Caco-2 (cell line): ENCODE measurements at regions not wholly inside any gene's neighbourhood (a gene's known extent, or its start where the extent isn't known, plus 50 kb on each side); places are given as distances from the start of the nearest gene placed in this dataset.

Experiments
- BruUV-seq: library from RNA; stranded (reverse); fragments of 400-500 nt; replicated peaks from 2 replicates; lab custom pipeline; 2021; lab: Mats Ljungman, UMichigan
- CTCF ChIA-PET: fragments of 300-600 bp; sonication (Branson Sonifier 250); formaldehyde crosslinking; loops from one replicate; lab custom pipeline; 2022; ENCODE audit warnings: antibody characterized with exemption; lab: Charles Lee
- POLR2A ChIA-PET: fragments of 300-600 bp; sonication (Branson Sonifier 250); formaldehyde crosslinking; loops from one replicate; lab custom pipeline; 2022; ENCODE audit warnings: antibody characterized with exemption; lab: Charles Lee
- DNase-seq, 2 experiments: peaks; one replicate each; pipeline versions ENCODE4 v3.0.0 to v3.0.0-alpha.2; 2020 to 2022
- H3K27me3 ChIP-seq: replicated peaks from 2 replicates; pipeline ENCODE4 v1.6.0; 2011; ENCODE audit warnings: low read length; ENCODE audit not compliant: control insufficient read depth, insufficient read depth
- H3K36me3 ChIP-seq: 2 replicates; pipeline ENCODE4 v1.5.1; 2011; ENCODE audit warnings: low read length; ENCODE audit not compliant: control insufficient read depth, insufficient read depth
- H3K4me1 ChIP-seq: fragments of 250-450 bp; sonication (Bioruptor Pico); 2 replicates; pipeline ENCODE4 v1.5.1; 2020; ENCODE audit warnings: mild to moderate bottlenecking
- H3K4me3 ChIP-seq: 2 replicates; pipeline ENCODE4 v1.5.1; 2011; ENCODE audit warnings: low read depth, mild to moderate bottlenecking, control low read depth, low read length
- H3K9me3 ChIP-seq: fragments of 250-450 bp; sonication (Bioruptor Pico); 2 replicates; pipeline ENCODE4 v1.5.1; 2020; ENCODE audit warnings: mild to moderate bottlenecking, moderate library complexity
- H3K27ac Mint-ChIP-seq: one replicate; pipeline ENCODE4 v1.8.0; 2022; ENCODE audit warnings: mixed read lengths; ENCODE audit not compliant: unreplicated experiment
- H3K27me3 Mint-ChIP-seq: one replicate; pipeline ENCODE4 v1.8.0; 2022; ENCODE audit warnings: mixed read lengths; ENCODE audit not compliant: insufficient read depth, unreplicated experiment
- H3K36me3 Mint-ChIP-seq: one replicate; pipeline ENCODE4 v1.8.0; 2022; ENCODE audit warnings: mild to moderate bottlenecking, mixed read lengths; ENCODE audit not compliant: insufficient read depth, unreplicated experiment
- H3K4me1 Mint-ChIP-seq: one replicate; pipeline ENCODE4 v1.8.0; 2022; ENCODE audit warnings: low read depth, mixed read lengths; ENCODE audit not compliant: unreplicated experiment
- H3K4me3 Mint-ChIP-seq: one replicate; pipeline ENCODE4 v1.8.0; 2022; ENCODE audit warnings: mild to moderate bottlenecking, moderate library complexity, mixed read lengths; ENCODE audit not compliant: unreplicated experiment
- H3K9me3 Mint-ChIP-seq: one replicate; pipeline ENCODE4 v1.8.0; 2022; ENCODE audit warnings: mixed read lengths; ENCODE audit not compliant: unreplicated experiment
- intact Hi-C: fragments of 100-400 bp; cut with micrococcal nuclease; formaldehyde crosslinking; loops from one replicate; pipeline ENCODE4 v1.10.0; 2022; ENCODE audit not compliant: unreplicated experiment
- TF ChIP-seq, protein P1 (sequence below), 2 experiments: fragments of 200-600 bp in 1 of 2; IDR thresholded peaks; 1 replicate in 1 of 2; 2 replicates in 1 of 2; pipeline versions ENCODE4 v1.5.1 to v1.8.0; 2011 to 2022; ENCODE audit warnings: antibody characterized with exemption in 1 of 2, control low read depth in 1 of 2, inconsistent platforms in 1 of 2, low read depth in 1 of 2, low read length in 1 of 2, mild to moderate bottlenecking in 1 of 2, moderate library complexity in 1 of 2; ENCODE audit not compliant: insufficient read depth in 1 of 2, severe bottlenecking in 1 of 2, unreplicated experiment in 1 of 2

GRCh38 chrX:146154191-146154590 lies 336.6 kb downstream of the SLITRK2 start:
- TF ChIP-seq, protein P1, sequence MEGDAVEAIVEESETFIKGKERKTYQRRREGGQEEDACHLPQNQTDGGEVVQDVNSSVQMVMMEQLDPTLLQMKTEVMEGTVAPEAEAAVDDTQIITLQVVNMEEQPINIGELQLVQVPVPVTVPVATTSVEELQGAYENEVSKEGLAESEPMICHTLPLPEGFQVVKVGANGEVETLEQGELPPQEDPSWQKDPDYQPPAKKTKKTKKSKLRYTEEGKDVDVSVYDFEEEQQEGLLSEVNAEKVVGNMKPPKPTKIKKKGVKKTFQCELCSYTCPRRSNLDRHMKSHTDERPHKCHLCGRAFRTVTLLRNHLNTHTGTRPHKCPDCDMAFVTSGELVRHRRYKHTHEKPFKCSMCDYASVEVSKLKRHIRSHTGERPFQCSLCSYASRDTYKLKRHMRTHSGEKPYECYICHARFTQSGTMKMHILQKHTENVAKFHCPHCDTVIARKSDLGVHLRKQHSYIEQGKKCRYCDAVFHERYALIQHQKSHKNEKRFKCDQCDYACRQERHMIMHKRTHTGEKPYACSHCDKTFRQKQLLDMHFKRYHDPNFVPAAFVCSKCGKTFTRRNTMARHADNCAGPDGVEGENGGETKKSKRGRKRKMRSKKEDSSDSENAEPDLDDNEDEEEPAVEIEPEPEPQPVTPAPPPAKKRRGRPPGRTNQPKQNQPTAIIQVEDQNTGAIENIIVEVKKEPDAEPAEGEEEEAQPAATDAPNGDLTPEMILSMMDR (IDR thresholded peaks at IDR 0.05; ENCODE audit: insufficient read depth in 1 of 2, low read depth in 1 of 2, low read length in 1 of 2, severe bottlenecking in 1 of 2, unreplicated experiment in 1 of 2) = no peak
- H3K27me3 ChIP-seq = no peaks in the 10 kb centered on the region
- CTCF ChIA-PET = no interaction called here
- Mint-ChIP-seq H3K4me3 (no peak overlapping the region), H3K36me3 (no peaks in the 10 kb centered on the region), H3K9me3 (no peaks in the 10 kb centered on the region), H3K27me3 (no peaks in the 10 kb centered on the region), H3K4me1 (no peaks in the 10 kb centered on the region), H3K27ac (no peak overlapping the region)
- POLR2A ChIA-PET = no interaction called here
- no peaks in the 10 kb centered on the region for H3K9me3 ChIP-seq
- H3K4me1 ChIP-seq = no peaks in the 10 kb centered on the region
- H3K4me3 ChIP-seq = no peak overlapping the region
- no peaks in the 10 kb centered on the region for H3K36me3 ChIP-seq
- intact Hi-C loops = no loop called here
- no TSS peak for BruUV-seq
- no peak for DNase-seq

DNA sequence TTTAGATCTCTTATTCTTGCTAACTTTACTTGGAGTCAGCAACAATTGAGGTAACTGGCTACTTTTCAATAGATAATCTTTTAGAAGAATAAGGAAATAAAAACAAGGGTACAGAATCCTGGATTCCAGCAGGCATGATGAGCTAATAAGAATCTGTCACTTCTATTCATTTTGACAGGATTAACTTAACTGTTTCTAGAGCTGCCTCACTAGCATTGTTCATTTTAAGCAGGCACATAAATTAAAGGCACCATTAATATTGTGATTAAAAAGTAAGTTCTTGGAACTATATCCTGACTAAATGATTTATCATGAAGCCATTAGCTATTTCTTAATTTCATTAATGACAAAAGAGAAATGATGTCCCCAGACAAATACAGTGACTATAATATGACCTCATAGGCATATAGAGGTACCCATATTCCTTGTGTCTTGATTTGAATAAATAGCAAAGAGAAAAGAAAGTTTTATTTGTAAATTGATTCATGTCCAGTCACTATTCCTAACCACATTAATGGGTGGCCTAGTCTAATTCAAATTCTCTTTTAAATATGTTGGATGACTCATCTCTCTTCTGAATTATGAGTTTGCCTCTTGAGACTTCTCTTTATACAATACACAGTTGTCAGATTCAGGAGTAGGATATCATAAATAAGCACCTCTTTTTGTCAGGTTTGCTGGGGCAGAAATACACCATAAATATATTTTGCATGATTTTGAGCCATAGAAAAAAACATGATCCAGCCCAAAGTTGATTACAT lies 343.0 kb downstream of the SLITRK2 start:
- no peaks in the 10 kb centered on the region for H3K27me3 ChIP-seq
- no TSS peak for BruUV-seq
- ChIA-PET POLR2A (no interaction called here), CTCF (no interaction called here)
- Mint-ChIP-seq H3K4me1 (no peaks in the 10 kb centered on the region), H3K9me3 (no peaks in the 10 kb centered on the region), H3K4me3 (no peak overlapping the region), H3K36me3 (no peaks in the 10 kb centered on the region), H3K27ac (no peak overlapping the region), H3K27me3 (no peaks in the 10 kb centered on the region)
- no peaks in the 10 kb centered on the region for H3K36me3 ChIP-seq
- no peaks in the 10 kb centered on the region for H3K9me3 ChIP-seq
- TF ChIP-seq, protein P1 (IDR thresholded peaks at IDR 0.05; ENCODE audit: insufficient read depth in 1 of 2, low read depth in 1 of 2, low read length in 1 of 2, severe bottlenecking in 1 of 2, unreplicated experiment in 1 of 2) = no peak
- intact Hi-C loops = no loop called here
- DNase-seq = no peak
- no peaks in the 10 kb centered on the region for H3K4me1 ChIP-seq
- H3K4me3 ChIP-seq = no peak overlapping the region

DNA sequence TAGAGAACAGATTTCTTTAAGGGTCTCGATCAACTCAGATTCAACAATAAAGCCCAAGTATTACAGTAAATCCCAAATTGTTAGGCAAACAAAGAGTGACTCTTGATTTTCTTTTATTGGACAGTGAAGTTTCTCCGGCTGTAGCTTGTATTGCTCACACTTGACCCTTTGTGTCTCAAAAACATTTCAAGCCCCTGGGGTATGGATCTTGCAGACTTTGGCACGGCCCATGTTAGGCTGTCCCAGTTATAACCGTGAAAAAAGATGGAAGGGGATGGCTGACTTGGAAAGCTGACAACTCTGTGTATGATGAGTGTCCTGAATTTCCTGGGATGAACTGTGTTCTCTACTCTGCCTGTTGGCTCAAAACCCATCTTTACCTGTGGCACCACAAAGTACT lies 356.1 kb downstream of the SLITRK2 start:
- Mint-ChIP-seq H3K4me1 (no peaks in the 10 kb centered on the region), H3K36me3 (no peaks in the 10 kb centered on the region), H3K4me3 (no peak overlapping the region), H3K9me3 (peaks cover 11% of the 10 kb centered on the region), H3K27ac (no peak overlapping the region), H3K27me3 (no peaks in the 10 kb centered on the region)
- TF ChIP-seq, protein P1 (IDR thresholded peaks at IDR 0.05; ENCODE audit: insufficient read depth in 1 of 2, low read depth in 1 of 2, low read length in 1 of 2, severe bottlenecking in 1 of 2, unreplicated experiment in 1 of 2) = no peak
- Histone ChIP-seq H3K4me3 (no peak overlapping the region), H3K9me3 (no peaks in the 10 kb centered on the region), H3K36me3 (no peaks in the 10 kb centered on the region), H3K4me1 (no peaks in the 10 kb centered on the region), H3K27me3 (no peaks in the 10 kb centered on the region)
- intact Hi-C loops = no loop called here
- no peak for DNase-seq
- ChIA-PET POLR2A (no interaction called here), CTCF (no interaction called here)
- BruUV-seq = no TSS peak
